ENCODE measurements at regions not wholly inside any gene's neighbourhood (a gene's known extent, or its start where the extent isn't known, plus 50 kb on each side); places are given as distances from the start of the nearest gene placed in this dataset.

DNA sequence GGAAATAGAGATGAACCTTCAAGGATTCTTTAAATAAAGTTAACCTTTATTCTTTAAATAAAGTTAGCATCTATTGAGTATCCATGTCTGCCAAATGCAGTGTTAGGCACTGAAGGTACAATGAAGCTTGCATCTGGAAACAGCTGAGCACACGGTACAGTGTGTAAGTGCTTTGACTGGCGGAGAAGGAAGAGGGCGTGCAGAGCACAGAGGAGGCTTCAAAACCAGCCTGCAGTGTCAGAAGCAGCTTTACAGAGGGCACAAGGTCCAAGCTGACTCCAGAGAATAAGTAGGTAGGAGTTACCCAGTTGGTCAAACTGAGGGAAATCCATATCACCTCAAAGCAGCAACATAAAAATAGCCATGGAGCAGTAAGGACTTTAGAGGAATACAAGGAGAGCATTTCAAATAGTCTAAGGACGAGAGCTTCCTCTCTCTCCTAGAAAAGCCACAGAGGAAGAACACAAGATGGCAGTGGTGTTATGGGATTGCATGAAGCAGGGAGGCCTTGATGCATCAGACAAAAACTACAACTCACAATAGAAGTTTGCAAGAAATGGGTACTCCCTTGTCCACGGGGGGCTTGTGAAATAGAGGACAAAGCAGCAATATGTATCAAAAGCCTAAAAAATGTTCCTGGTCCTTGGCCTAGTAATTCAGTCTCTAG is 60.3 kb upstream of the PPP2R3A start:
- H3K27ac ChIP-seq (ENCODE audit: low read length) = no peak overlapping the region
- H3K9me3 ChIP-seq (ENCODE audit: low read length) = no peaks in the 10 kb centered on the region
- H3K4me3 ChIP-seq (ENCODE audit: low read length) = no peak overlapping the region
- H3K4me2 ChIP-seq (ENCODE audit: low read length) = no peak overlapping the region
- H3K79me2 ChIP-seq (replicated peaks; ENCODE audit: insufficient read depth, low read length) = no peaks in the 10 kb centered on the region
- no peaks in the 10 kb centered on the region for H3F3A ChIP-seq (ENCODE audit: insufficient read depth, low read length, poor library complexity, severe bottlenecking)
- no peak overlapping the region for H3K9ac ChIP-seq (ENCODE audit: low read length)
- TF ChIP-seq EP300 (conservative IDR thresholded peaks at IDR 0.05; ENCODE audit: poor library complexity, severe bottlenecking) (no peak), POLR2AphosphoS5 (IDR thresholded peaks at IDR 0.05) (no peak), MXI1 (conservative IDR thresholded peaks at IDR 0.05; ENCODE audit: poor library complexity, severe bottlenecking) (no peak), RAD21 (conservative IDR thresholded peaks at IDR 0.05) (peak; percentile 28), TAF1 (IDR thresholded peaks at IDR 0.05; ENCODE audit: low read depth) (no peak), EZH2 (IDR thresholded peaks at IDR 0.05; ENCODE audit: borderline replicate concordance, insufficient read depth, low read length, poor library complexity, severe bottlenecking) (no peak), SMC3 (conservative IDR thresholded peaks at IDR 0.05; ENCODE audit: poor library complexity) (peak; percentile 37)
- TF ChIP-seq, protein P1, sequence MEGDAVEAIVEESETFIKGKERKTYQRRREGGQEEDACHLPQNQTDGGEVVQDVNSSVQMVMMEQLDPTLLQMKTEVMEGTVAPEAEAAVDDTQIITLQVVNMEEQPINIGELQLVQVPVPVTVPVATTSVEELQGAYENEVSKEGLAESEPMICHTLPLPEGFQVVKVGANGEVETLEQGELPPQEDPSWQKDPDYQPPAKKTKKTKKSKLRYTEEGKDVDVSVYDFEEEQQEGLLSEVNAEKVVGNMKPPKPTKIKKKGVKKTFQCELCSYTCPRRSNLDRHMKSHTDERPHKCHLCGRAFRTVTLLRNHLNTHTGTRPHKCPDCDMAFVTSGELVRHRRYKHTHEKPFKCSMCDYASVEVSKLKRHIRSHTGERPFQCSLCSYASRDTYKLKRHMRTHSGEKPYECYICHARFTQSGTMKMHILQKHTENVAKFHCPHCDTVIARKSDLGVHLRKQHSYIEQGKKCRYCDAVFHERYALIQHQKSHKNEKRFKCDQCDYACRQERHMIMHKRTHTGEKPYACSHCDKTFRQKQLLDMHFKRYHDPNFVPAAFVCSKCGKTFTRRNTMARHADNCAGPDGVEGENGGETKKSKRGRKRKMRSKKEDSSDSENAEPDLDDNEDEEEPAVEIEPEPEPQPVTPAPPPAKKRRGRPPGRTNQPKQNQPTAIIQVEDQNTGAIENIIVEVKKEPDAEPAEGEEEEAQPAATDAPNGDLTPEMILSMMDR (IDR thresholded peaks at IDR 0.05; ENCODE audit: poor library complexity, severe bottlenecking) = peak; percentile 34
- TF ChIP-seq, protein P2, sequence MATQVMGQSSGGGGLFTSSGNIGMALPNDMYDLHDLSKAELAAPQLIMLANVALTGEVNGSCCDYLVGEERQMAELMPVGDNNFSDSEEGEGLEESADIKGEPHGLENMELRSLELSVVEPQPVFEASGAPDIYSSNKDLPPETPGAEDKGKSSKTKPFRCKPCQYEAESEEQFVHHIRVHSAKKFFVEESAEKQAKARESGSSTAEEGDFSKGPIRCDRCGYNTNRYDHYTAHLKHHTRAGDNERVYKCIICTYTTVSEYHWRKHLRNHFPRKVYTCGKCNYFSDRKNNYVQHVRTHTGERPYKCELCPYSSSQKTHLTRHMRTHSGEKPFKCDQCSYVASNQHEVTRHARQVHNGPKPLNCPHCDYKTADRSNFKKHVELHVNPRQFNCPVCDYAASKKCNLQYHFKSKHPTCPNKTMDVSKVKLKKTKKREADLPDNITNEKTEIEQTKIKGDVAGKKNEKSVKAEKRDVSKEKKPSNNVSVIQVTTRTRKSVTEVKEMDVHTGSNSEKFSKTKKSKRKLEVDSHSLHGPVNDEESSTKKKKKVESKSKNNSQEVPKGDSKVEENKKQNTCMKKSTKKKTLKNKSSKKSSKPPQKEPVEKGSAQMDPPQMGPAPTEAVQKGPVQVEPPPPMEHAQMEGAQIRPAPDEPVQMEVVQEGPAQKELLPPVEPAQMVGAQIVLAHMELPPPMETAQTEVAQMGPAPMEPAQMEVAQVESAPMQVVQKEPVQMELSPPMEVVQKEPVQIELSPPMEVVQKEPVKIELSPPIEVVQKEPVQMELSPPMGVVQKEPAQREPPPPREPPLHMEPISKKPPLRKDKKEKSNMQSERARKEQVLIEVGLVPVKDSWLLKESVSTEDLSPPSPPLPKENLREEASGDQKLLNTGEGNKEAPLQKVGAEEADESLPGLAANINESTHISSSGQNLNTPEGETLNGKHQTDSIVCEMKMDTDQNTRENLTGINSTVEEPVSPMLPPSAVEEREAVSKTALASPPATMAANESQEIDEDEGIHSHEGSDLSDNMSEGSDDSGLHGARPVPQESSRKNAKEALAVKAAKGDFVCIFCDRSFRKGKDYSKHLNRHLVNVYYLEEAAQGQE (IDR thresholded peaks at IDR 0.05; ENCODE audit: borderline replicate concordance) = no peak
- H3K36me3 ChIP-seq (ENCODE audit: insufficient read depth, low read length) = no peaks in the 10 kb centered on the region
- no peak overlapping the region for H2AFZ ChIP-seq (ENCODE audit: low read depth, low read length)
- no peaks in the 10 kb centered on the region for H4K20me1 ChIP-seq (ENCODE audit: insufficient read depth)
- H3K9me2 ChIP-seq (ENCODE audit: insufficient read depth, low read length) = no peaks in the 10 kb centered on the region
- H3K27me3 ChIP-seq (ENCODE audit: insufficient read depth, low read depth, low read length) = no peaks in the 10 kb centered on the region

DNA sequence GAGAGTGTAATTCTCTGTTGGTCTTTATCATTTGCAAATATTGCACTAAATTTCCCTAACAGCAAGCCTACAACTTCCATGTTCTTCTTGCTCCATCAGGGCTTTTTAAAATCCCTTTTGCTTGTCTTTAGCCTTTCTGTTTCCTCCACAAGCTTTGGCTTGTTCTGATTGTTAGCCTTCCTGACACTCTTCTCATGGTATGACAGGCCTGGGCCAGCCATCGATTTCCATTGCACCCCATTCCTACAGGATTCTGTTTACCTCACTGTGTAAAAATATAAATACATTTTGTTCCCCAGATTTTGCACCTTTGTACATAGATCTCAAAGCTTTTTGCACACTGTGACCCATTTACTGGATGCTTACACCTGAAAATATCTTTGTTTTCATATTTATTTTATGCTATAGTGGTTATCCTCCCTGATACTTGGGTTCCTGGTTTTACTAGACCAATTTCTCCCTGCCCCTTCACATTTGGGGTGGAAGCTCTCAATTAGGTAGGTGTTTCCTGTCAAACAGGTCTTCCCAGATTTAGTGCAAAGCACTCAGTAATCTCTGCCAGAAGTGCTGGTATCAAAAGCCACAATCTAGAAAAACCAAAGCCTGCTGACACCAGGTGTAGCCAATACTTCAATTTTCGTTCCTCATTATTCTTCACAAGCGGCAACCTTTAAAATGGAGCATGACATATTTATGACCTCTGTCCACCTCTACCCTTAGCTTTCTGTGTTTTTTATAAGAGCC is 57.9 kb upstream of the PPP2R3A start:
- no peaks in the 10 kb centered on the region for H3K9me2 ChIP-seq (ENCODE audit: insufficient read depth, low read length)
- no peaks in the 10 kb centered on the region for H3K27me3 ChIP-seq (ENCODE audit: insufficient read depth, low read depth, low read length)
- no peak overlapping the region for H3K4me2 ChIP-seq (ENCODE audit: low read length)
- no peaks in the 10 kb centered on the region for H3K79me2 ChIP-seq (replicated peaks; ENCODE audit: insufficient read depth, low read length)
- no peak overlapping the region for H3K9ac ChIP-seq (ENCODE audit: low read length)
- no peaks in the 10 kb centered on the region for H3K36me3 ChIP-seq (ENCODE audit: insufficient read depth, low read length)
- no peak overlapping the region for H3K27ac ChIP-seq (ENCODE audit: low read length)
- TF ChIP-seq TAF1 (IDR thresholded peaks at IDR 0.05; ENCODE audit: low read depth) (no peak), EZH2 (IDR thresholded peaks at IDR 0.05; ENCODE audit: borderline replicate concordance, insufficient read depth, low read length, poor library complexity, severe bottlenecking) (no peak), RAD21 (conservative IDR thresholded peaks at IDR 0.05) (no peak), POLR2AphosphoS5 (IDR thresholded peaks at IDR 0.05) (no peak), SMC3 (conservative IDR thresholded peaks at IDR 0.05; ENCODE audit: poor library complexity) (no peak), MXI1 (conservative IDR thresholded peaks at IDR 0.05; ENCODE audit: poor library complexity, severe bottlenecking) (no peak), EP300 (conservative IDR thresholded peaks at IDR 0.05; ENCODE audit: poor library complexity, severe bottlenecking) (no peak)
- TF ChIP-seq, protein P1 (IDR thresholded peaks at IDR 0.05; ENCODE audit: poor library complexity, severe bottlenecking) = no peak
- TF ChIP-seq, protein P2 (IDR thresholded peaks at IDR 0.05; ENCODE audit: borderline replicate concordance) = no peak
- no peaks in the 10 kb centered on the region for H3F3A ChIP-seq (ENCODE audit: insufficient read depth, low read length, poor library complexity, severe bottlenecking)
- H3K4me3 ChIP-seq (ENCODE audit: low read length) = no peak overlapping the region
- no peak overlapping the region for H2AFZ ChIP-seq (ENCODE audit: low read depth, low read length)
- H3K9me3 ChIP-seq (ENCODE audit: low read length) = no peaks in the 10 kb centered on the region
- no peaks in the 10 kb centered on the region for H4K20me1 ChIP-seq (ENCODE audit: insufficient read depth)

All from neural cell (in vitro differentiated cells).